ENCODE measurements at regions not wholly inside any gene's neighbourhood (a gene's known extent, or its start where the extent isn't known, plus 50 kb on each side); places are given as distances from the start of the nearest gene placed in this dataset.

DNA sequence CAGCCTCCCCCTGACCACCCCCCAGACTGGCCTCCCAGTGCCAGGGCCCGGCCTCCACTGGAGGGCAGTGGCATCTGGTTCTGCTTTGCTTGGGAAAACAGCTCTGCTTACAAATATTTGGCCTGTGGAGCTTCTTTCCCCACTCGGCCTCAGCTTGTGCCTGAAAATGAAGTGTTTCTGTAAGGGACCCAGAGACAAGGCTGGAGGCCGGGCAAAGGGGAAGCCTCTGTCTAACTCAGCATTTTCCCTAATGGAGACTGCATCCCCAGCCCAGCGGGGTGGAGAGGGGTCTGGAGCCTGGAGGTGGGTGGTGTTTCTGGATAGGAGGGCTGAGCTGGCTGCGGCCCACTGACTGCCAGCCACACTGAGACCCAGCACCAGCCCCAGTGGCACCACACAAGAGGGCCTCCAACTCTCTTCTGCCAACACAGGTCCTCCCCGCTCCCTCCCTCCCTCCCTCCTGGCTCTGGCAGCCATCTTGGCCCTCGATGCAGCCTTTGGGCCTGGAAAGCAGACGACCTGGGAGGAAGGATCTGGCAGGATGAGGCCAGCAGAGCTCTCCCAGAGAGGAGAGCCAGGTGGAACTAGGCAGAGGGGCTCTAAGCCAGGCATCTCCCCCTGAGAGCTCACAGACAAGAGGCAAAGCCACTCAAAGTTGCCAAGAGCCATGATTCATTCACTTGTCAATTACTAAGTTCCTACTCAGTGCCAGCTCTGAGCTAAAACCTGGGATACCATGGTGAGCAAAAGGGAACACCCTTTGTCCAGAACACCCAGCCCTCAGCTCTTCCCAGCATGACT is 77.1 kb upstream of the CD82 start:
- TF ChIP-seq, protein P1, sequence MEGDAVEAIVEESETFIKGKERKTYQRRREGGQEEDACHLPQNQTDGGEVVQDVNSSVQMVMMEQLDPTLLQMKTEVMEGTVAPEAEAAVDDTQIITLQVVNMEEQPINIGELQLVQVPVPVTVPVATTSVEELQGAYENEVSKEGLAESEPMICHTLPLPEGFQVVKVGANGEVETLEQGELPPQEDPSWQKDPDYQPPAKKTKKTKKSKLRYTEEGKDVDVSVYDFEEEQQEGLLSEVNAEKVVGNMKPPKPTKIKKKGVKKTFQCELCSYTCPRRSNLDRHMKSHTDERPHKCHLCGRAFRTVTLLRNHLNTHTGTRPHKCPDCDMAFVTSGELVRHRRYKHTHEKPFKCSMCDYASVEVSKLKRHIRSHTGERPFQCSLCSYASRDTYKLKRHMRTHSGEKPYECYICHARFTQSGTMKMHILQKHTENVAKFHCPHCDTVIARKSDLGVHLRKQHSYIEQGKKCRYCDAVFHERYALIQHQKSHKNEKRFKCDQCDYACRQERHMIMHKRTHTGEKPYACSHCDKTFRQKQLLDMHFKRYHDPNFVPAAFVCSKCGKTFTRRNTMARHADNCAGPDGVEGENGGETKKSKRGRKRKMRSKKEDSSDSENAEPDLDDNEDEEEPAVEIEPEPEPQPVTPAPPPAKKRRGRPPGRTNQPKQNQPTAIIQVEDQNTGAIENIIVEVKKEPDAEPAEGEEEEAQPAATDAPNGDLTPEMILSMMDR (IDR thresholded peaks at IDR 0.05), result no peak
- no peak for TF ChIP-seq POLR2A (IDR thresholded peaks at IDR 0.05)

Data from tibial nerve (tissue), 3 donors.